Astrocyte of the cerebellum (primary cell): ENCODE measurements at regions not wholly inside any gene's neighbourhood (a gene's known extent, or its start where the extent isn't known, plus 50 kb on each side); places are given as distances from the start of the nearest gene placed in this dataset.
A peak's percentile ranks its signal among the peaks of the same experiment; 100 is the strongest.
"Not testable (repeated sequence)": the region's sequence is repeated elsewhere in the genome, so short reads cannot be mapped to it uniquely, and the experiment has no call there.

ENCODE experiments used
- DNase-seq: peaks from one replicate; pipeline ENCODE4 v3.0.0-alpha.2; 2011; ENCODE audit warnings: low read depth
- H3K4me3 ChIP-seq: 2 replicates; pipeline ENCODE4 v1.5.1; 2011; ENCODE audit warnings: mild to moderate bottlenecking, low read depth, low read length, moderate library complexity
- CTCF ChIP-seq: IDR thresholded peaks from 2 replicates; pipeline ENCODE4 v1.5.1; 2012; ENCODE audit warnings: low read length, low read depth, moderate library complexity, mild to moderate bottlenecking; ENCODE audit errors: missing control alignments
- in situ Hi-C: cut with HindIII; loops from 2 replicates; pipeline ENCODE4 v1.10.0; 2017; ENCODE audit warnings: low sequenced_read_pairs

- in situ Hi-C loops = loop anchor here (25.0 kb wide), 1 partner anchor 279 kb away; no protein-coding TSS in a partner anchor
- no peak overlapping the region for H3K4me3 ChIP-seq
- no peak for DNase-seq
- no peak for TF ChIP-seq CTCF
Observed at GRCh38 chr5:82640916-82641315, 362.8 kb upstream of the RPS23 start.

DNA sequence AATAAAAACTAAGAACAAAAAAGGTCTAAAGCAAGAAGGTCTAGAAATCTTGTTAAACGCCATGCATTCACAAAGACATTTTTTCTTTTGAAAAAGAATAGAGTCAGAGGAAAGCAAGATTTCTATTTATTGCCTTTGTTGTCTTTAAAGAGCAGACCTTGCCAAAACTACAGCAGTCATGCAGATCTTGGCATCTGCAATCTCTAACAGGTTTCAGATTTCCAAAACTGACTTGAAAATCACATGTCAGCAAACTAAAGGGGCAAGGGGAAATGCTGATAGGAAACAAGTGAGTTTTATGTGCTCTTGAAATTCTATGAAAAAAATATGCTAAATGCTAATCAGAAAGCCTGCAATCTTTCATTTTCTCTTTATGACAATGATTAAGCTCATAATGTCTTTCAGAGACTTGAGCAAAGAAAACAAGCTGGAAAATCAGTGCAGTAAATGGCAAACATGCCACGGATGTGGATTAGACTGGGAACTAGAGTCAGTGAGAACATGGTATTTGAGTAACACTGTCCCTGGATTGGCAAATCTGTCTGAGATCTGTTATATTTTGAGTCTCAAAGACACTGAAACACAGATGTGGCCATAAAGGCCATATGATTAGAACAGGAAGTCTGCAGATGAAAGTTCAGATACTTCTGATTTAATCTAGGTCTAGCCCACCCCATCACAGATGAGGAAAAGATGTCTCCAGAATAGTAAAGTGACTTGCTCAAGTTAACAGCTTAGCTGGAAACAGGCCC lies 361.4 kb upstream of the RPS23 start:
- DNase-seq = peak; percentile 22
- H3K4me3 ChIP-seq = no peak overlapping the region
- TF ChIP-seq CTCF = no peak
- in situ Hi-C loops = loop anchor here (25.0 kb wide), 1 partner anchor 277 kb away; no protein-coding TSS in a partner anchor

GRCh38 chr5:82636591-82636990 lies 358.4 kb upstream of the RPS23 start:
- in situ Hi-C loops = loop anchor here (25.0 kb wide), 1 partner anchor 274 kb away; no protein-coding TSS in a partner anchor
- TF ChIP-seq CTCF = no peak
- no peak overlapping the region for H3K4me3 ChIP-seq
- DNase-seq = no peak

DNA sequence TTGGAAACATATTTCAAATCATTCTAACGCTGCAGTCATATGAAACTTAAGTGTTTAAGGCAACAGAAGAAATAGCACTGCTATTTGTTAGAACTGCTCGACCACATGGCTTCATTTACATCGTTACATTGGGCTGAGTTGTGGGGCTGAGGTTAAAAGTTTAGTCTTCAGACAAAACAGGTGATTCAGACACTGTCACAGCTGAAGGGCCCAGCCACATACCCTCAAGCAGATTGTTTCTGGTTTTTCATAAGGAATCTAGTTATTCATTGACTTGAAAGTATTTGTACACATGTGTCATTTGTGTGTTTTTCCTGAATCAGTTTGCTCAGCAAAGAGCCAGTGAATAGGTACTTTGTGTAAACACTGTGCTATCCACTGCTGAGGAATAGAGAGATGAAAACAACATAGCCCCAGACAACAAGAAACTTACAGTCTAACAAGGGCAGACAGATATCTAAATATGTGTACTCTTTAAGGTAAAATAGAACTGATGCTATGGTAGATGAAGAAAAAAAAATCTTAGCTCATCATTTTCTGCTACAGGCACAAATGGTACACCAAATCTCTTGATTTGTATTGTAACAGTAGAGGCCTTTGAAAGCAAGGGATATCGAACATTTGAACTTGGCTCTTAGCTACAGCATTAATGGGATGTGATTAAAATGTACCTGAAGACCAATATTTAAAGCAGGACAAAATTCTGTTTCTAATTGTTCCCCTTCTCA lies 357.6 kb upstream of the RPS23 start:
- no peak overlapping the region for H3K4me3 ChIP-seq
- DNase-seq = peak; percentile 57
- TF ChIP-seq CTCF = no peak
- in situ Hi-C loops = loop anchor here (25.0 kb wide), 1 partner anchor 273 kb away; no protein-coding TSS in a partner anchor

DNA sequence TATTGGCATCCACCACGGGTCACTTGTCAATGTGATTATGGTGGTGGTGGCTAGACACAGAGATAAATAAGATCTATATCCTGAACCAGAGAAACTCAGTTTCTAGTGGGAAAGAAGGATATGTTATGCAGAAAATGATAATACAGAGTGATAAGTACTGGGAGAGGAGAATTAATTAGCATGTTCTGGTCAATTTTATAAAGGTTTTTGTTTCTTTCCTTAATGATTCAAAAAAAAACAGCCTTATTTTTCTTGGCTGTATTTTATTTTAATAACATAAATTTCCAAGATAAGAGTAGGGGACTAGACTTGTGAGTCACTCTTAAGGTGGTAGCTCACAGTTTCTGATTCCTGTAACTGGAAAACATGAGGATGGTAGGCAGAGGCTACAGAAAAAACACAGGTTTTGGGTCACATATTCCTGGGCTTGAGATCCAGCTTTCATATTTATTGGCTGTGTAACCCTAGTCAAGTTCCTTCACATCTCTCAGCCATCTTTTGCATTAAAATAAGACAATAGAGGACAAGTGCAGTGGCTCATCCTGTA lies 350.3 kb upstream of the RPS23 start:
- H3K4me3 ChIP-seq = no peak overlapping the region
- DNase-seq = no peak
- in situ Hi-C loops = loop anchor here (25.0 kb wide), 1 partner anchor 266 kb away; no protein-coding TSS in a partner anchor
- no peak for TF ChIP-seq CTCF

GRCh38 chr5:82626905-82627591 lies 348.9 kb upstream of the RPS23 start:
- DNase-seq, H3K4me3 ChIP-seq: not testable (repeated sequence)
- in situ Hi-C loops = loop anchor here (25.0 kb wide), 1 partner anchor 265 kb away; no protein-coding TSS in a partner anchor

- not testable (repeated sequence) for H3K4me3 ChIP-seq, DNase-seq
- in situ Hi-C loops = loop anchor here (25.0 kb wide), 1 partner anchor 264 kb away; no protein-coding TSS in a partner anchor
Observed at GRCh38 chr5:82626012-82626411, 347.9 kb upstream of the RPS23 start.
